ENCODE measurements at regions not wholly inside any gene's neighbourhood (a gene's known extent, or its start where the extent isn't known, plus 50 kb on each side); places are given as distances from the start of the nearest gene placed in this dataset.

- Histone ChIP-seq H3K4me1 (ENCODE audit: control insufficient read depth, extremely low read depth, insufficient read depth, low read length) (no peaks in the 10 kb centered on the region), H3K9ac (replicated peaks; ENCODE audit: extremely low read depth, insufficient read depth, low read length) (no peak overlapping the region), H3K4me2 (ENCODE audit: insufficient read depth, low read length) (no peak overlapping the region), H3K79me2 (ENCODE audit: control insufficient read depth, insufficient read depth, low read length) (no peaks in the 10 kb centered on the region), H3K9me3 (replicated peaks; ENCODE audit: control insufficient read depth, insufficient read depth, low read length) (no peaks in the 10 kb centered on the region), H3K27me3 (ENCODE audit: control insufficient read depth in 2 of 2, insufficient read depth in 2 of 2, low read length in 2 of 2) (no peaks in the 10 kb centered on the region), H3K36me3 (ENCODE audit: control insufficient read depth in 2 of 2, extremely low read depth in 1 of 2, insufficient read depth in 2 of 2, low read length in 2 of 2) (no peaks in the 10 kb centered on the region), H3K27ac (ENCODE audit: insufficient read depth, low read depth, low read length) (no peak overlapping the region), H4K20me1 (replicated peaks; ENCODE audit: control insufficient read depth, extremely low read depth, insufficient read depth, low read length) (no peaks in the 10 kb centered on the region), H2AFZ (ENCODE audit: low read depth, low read length) (no peak overlapping the region), H3K9me1 (replicated peaks; ENCODE audit: control insufficient read depth, extremely low read depth, insufficient read depth, low read length) (no peaks in the 10 kb centered on the region), H3K4me3 (replicated peaks in 1 of 3; ENCODE audit: insufficient read depth in 1 of 3, low read depth in 1 of 3, low read length in 3 of 3) (no peak overlapping the region)
- dilution Hi-C loops (cut with MboI; ENCODE audit: extremely low pct_ligation_motif_present, low sequenced_read_pairs) (no loop called here), intact Hi-C loops (cut with micrococcal nuclease) (no loop called here)
- BruUV-seq (replicated peaks) = no TSS peak
- ChIA-PET POLR2A (no interaction called here), CTCF (interaction anchor here (0.7 kb wide), 1 partner anchor 1180 kb away, joined by 3 read pairs; no protein-coding TSS in a partner anchor)
- FAIRE-seq (no peak), DNase-seq (ENCODE audit: low read depth, low spot score) (no peak)
- TF ChIP-seq FOS (IDR thresholded peaks at IDR 0.05; ENCODE audit: borderline replicate concordance, insufficient read depth, low read length) = no peak
- no peak for TF ChIP-seq POLR2AphosphoS5 (IDR thresholded peaks at IDR 0.05; ENCODE audit: insufficient read depth, low read depth, low read length)
- no peak for TF ChIP-seq POLR2A (IDR thresholded peaks at IDR 0.05; ENCODE audit: low read depth, low read length)
- no peak for TF ChIP-seq EZH2 (IDR thresholded peaks at IDR 0.05; ENCODE audit: borderline replicate concordance, low read depth, low read length, severe bottlenecking)
- no peak for TF ChIP-seq MAX (IDR thresholded peaks at IDR 0.05; ENCODE audit: insufficient read depth, insufficient read length)
- TF ChIP-seq CTCF (IDR thresholded peaks at IDR 0.05; ENCODE audit: extremely low read depth in 1 of 2, insufficient read depth in 1 of 2, low read depth in 1 of 2, low read length in 2 of 2) = no peak
- TF ChIP-seq JUN (IDR thresholded peaks at IDR 0.05; ENCODE audit: borderline replicate concordance, insufficient read depth, insufficient read length, low read depth) = no peak
- TF ChIP-seq MYC (IDR thresholded peaks at IDR 0.05; ENCODE audit: low read depth, low read length) = no peak
- no peak for TF ChIP-seq GATA2 (IDR thresholded peaks at IDR 0.05; ENCODE audit: insufficient read depth, insufficient read length, low read depth, low read length)
Observed at GRCh38 chr16:51986717-51987116, 560.2 kb downstream of the TOX3 start.

All from endothelial cell of umbilical vein (primary cell).